SK-N-SH treated with all-trans-retinoic acid at 6 μM for 48 hours (cell line): ENCODE measurements at regions not wholly inside any gene's neighbourhood (a gene's known extent, or its start where the extent isn't known, plus 50 kb on each side); places are given as distances from the start of the nearest gene placed in this dataset.

Experiments
- ATAC-seq: fragments of 200-7000 bp; cut with Tn5 transposase; 3 replicates; pipeline ENCODE4 v1.9.1; 2020; ENCODE audit warnings: mild to moderate bottlenecking, moderate library complexity
- ARNTL ChIP-seq: fragments of 450-650 bp; formaldehyde crosslinking; IDR thresholded peaks from 2 replicates; pipeline ENCODE4 v1.5.0; 2020; ENCODE audit warnings: low read depth, mild to moderate bottlenecking, moderate library complexity, borderline replicate concordance
- CSDC2 ChIP-seq: fragments of 250-450 bp; sonication (Bioruptor Pico); IDR thresholded peaks from 2 replicates; pipeline ENCODE4 v1.5.0; 2020; ENCODE audit warnings: mild to moderate bottlenecking, moderate library complexity
- ESRRG ChIP-seq: fragments of 250-450 bp; sonication (Bioruptor Pico); IDR thresholded peaks from 2 replicates; pipeline ENCODE4 v1.6.1; 2021; ENCODE audit warnings: mild to moderate bottlenecking
- GLIS3 ChIP-seq: fragments of 250-450 bp; sonication (Bioruptor Pico); IDR thresholded peaks from 2 replicates; pipeline ENCODE4 v1.5.0; 2020; ENCODE audit warnings: mild to moderate bottlenecking, moderate library complexity
- ISL1 ChIP-seq: fragments of 250-450 bp; sonication (Bioruptor Pico); IDR thresholded peaks from 2 replicates; pipeline ENCODE4 v2.1.2; 2022; ENCODE audit warnings: mild to moderate bottlenecking, moderate library complexity
- OSR1 ChIP-seq: fragments of 250-450 bp; sonication (Bioruptor Pico); IDR thresholded peaks from 2 replicates; pipeline ENCODE4 v1.8.0; 2022; ENCODE audit warnings: moderate library complexity, mild to moderate bottlenecking, inconsistent platforms
- PPARA ChIP-seq: fragments of 250-450 bp; sonication (Bioruptor Pico); IDR thresholded peaks from 2 replicates; pipeline ENCODE4 v1.5.0; 2020; ENCODE audit warnings: mild to moderate bottlenecking, borderline replicate concordance
- RARB ChIP-seq: fragments of 250-450 bp; sonication (Bioruptor Pico); IDR thresholded peaks from 2 replicates; pipeline ENCODE4 v1.8.0; 2021; ENCODE audit warnings: mild to moderate bottlenecking, moderate library complexity
- SNAI2 ChIP-seq: fragments of 250-450 bp; sonication (Bioruptor Pico); IDR thresholded peaks from 2 replicates; pipeline ENCODE4 v1.5.0; 2020; ENCODE audit warnings: mild to moderate bottlenecking, moderate library complexity
- TCF4 ChIP-seq: fragments of 250-450 bp; sonication (Bioruptor Pico); IDR thresholded peaks from 2 replicates; pipeline ENCODE4 v1.8.0; 2021; ENCODE audit warnings: mild to moderate bottlenecking, moderate library complexity, borderline replicate concordance
- TOX ChIP-seq: fragments of 250-450 bp; sonication (Bioruptor Pico); IDR thresholded peaks from 2 replicates; pipeline ENCODE4 v1.8.0; 2021; ENCODE audit warnings: mild to moderate bottlenecking, moderate library complexity, borderline replicate concordance
- ZC3H10 ChIP-seq: fragments of 250-450 bp; sonication (Bioruptor Pico); IDR thresholded peaks from 2 replicates; pipeline ENCODE4 v1.5.1; 2021; ENCODE audit warnings: mild to moderate bottlenecking, moderate library complexity
- ZFP3 ChIP-seq: fragments of 250-450 bp; sonication (Bioruptor Pico); IDR thresholded peaks from 2 replicates; pipeline ENCODE4 v1.5.0; 2020; ENCODE audit warnings: mild to moderate bottlenecking, moderate library complexity
- ZFP30 ChIP-seq: fragments of 450-650 bp; formaldehyde crosslinking; IDR thresholded peaks from 2 replicates; pipeline ENCODE4 v1.5.0; 2022; ENCODE audit warnings: mild to moderate bottlenecking, moderate library complexity
- ZNF565 ChIP-seq: fragments of 450-650 bp; formaldehyde crosslinking; conservative IDR thresholded peaks from 2 replicates; pipeline ENCODE4 v1.5.0; 2020; ENCODE audit warnings: low read depth, mild to moderate bottlenecking, moderate library complexity
- ZNF70 ChIP-seq: fragments of 450-650 bp; formaldehyde crosslinking; IDR thresholded peaks from 2 replicates; pipeline ENCODE4 v1.5.0; 2020; ENCODE audit warnings: mild to moderate bottlenecking, moderate library complexity
- ZNF8 ChIP-seq: fragments of 450-650 bp; formaldehyde crosslinking; IDR thresholded peaks from 2 replicates; pipeline ENCODE4 v1.5.0; 2020; ENCODE audit warnings: mild to moderate bottlenecking, moderate library complexity
- TF ChIP-seq, protein P1 (sequence below): fragments of 250-450 bp; sonication (Bioruptor Pico); IDR thresholded peaks from 2 replicates; pipeline ENCODE4 v1.5.0; 2020; ENCODE audit warnings: mild to moderate bottlenecking, moderate library complexity
- TF ChIP-seq, protein P2 (sequence below): fragments of 250-450 bp; sonication (Bioruptor Pico); IDR thresholded peaks from 2 replicates; pipeline ENCODE4 v1.5.1; 2020; ENCODE audit warnings: low read depth, mild to moderate bottlenecking, moderate library complexity
- TF ChIP-seq, protein P3 (sequence below): fragments of 250-450 bp; sonication (Bioruptor Pico); IDR thresholded peaks from 2 replicates; pipeline ENCODE4 v1.5.1; 2021; ENCODE audit warnings: mild to moderate bottlenecking, moderate library complexity
- TF ChIP-seq, protein P4 (sequence below): fragments of 250-450 bp; sonication (Bioruptor Pico); IDR thresholded peaks from 2 replicates; pipeline ENCODE4 v1.8.0; 2021; ENCODE audit warnings: low read depth, mild to moderate bottlenecking, moderate library complexity, borderline replicate concordance

DNA sequence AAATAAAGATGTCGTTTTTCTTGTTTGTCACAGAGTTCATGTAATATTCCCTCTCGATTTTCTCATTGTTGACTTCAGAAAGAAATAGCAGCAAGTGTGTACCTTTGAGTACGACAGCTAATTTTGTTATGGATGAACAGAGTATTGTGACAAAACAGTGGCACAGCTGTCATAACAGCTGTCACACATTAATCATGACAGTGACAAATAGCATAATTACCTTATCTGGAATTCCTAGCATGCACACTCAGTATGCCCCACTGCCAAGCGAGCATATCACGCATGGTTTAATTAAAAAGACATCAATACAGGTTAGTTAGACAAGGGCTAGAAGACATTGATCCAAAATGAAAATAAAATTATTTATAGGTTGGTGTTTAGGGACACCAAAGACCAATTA lies 375.1 kb downstream of the SPATA31D1 start:
- TF ChIP-seq ZFP3 (CRISPR knock-in tag) (no peak), ZFP30 (CRISPR knock-in tag) (no peak), TCF4 (CRISPR knock-in tag) (no peak), ZNF8 (CRISPR knock-in tag) (no peak), ZC3H10 (CRISPR knock-in tag) (no peak), SNAI2 (CRISPR knock-in tag) (no peak), ARNTL (CRISPR knock-in tag) (no peak), TOX (CRISPR knock-in tag) (no peak), GLIS3 (CRISPR knock-in tag) (no peak)
- no peak for ATAC-seq

DNA sequence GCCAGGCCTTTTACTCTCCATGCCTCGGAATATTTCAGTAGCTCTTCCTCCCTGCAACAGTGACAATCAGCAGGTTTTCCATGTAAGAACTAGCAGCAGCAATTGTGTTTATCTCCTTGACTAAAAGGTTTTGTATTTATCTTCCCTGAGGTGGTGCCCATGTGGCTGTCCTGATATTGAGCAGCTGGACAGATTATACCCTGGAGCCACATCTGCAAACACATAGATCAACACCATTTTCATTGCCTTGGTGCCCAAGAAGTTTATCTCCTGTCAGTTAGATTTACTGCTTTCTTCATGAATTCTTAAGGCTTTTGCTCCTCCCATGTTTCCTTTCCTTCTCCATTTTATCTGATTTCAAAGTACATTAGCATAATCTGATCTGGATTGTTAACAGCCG lies 378.4 kb downstream of the SPATA31D1 start:
- TF ChIP-seq TCF4 (CRISPR knock-in tag) (peak; percentile 88), SNAI2 (CRISPR knock-in tag) (no peak)
- TF ChIP-seq, protein P1, sequence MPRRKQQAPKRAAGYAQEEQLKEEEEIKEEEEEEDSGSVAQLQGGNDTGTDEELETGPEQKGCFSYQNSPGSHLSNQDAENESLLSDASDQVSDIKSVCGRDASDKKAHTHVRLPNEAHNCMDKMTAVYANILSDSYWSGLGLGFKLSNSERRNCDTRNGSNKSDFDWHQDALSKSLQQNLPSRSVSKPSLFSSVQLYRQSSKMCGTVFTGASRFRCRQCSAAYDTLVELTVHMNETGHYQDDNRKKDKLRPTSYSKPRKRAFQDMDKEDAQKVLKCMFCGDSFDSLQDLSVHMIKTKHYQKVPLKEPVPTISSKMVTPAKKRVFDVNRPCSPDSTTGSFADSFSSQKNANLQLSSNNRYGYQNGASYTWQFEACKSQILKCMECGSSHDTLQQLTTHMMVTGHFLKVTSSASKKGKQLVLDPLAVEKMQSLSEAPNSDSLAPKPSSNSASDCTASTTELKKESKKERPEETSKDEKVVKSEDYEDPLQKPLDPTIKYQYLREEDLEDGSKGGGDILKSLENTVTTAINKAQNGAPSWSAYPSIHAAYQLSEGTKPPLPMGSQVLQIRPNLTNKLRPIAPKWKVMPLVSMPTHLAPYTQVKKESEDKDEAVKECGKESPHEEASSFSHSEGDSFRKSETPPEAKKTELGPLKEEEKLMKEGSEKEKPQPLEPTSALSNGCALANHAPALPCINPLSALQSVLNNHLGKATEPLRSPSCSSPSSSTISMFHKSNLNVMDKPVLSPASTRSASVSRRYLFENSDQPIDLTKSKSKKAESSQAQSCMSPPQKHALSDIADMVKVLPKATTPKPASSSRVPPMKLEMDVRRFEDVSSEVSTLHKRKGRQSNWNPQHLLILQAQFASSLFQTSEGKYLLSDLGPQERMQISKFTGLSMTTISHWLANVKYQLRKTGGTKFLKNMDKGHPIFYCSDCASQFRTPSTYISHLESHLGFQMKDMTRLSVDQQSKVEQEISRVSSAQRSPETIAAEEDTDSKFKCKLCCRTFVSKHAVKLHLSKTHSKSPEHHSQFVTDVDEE (CRISPR knock-in tag): peak; percentile 83; the same call in 1 of the 2 replicates
- no peak for ATAC-seq

DNA sequence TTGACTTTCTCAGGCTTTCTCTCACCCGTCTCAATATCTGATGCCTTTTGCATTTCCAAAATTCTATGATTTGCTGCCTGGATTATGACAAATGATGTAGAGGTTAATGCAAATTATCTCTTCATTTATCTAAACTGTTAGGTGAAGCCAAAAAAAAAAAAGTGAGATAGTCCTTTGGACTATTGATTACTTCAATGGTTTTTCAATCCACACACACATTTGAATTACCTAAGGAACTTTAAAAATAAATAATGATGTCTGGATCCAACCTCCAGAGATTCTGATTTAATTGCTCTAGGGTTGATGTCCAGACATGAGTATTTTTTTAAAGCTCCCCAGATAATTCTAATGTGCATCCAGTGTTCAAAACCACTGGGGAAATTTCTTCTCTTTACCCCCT lies 379.4 kb downstream of the SPATA31D1 start:
- TF ChIP-seq CSDC2 (no peak), ESRRG (CRISPR knock-in tag) (no peak), ZFP3 (CRISPR knock-in tag) (no peak), ISL1 (CRISPR knock-in tag) (no peak), OSR1 (CRISPR knock-in tag) (no peak), TOX (CRISPR knock-in tag) (no peak), ZNF70 (no peak), ZNF565 (CRISPR knock-in tag) (no peak), RARB (CRISPR knock-in tag) (no peak), PPARA (CRISPR knock-in tag) (no peak), ARNTL (CRISPR knock-in tag) (no peak)
- TF ChIP-seq, protein P2, sequence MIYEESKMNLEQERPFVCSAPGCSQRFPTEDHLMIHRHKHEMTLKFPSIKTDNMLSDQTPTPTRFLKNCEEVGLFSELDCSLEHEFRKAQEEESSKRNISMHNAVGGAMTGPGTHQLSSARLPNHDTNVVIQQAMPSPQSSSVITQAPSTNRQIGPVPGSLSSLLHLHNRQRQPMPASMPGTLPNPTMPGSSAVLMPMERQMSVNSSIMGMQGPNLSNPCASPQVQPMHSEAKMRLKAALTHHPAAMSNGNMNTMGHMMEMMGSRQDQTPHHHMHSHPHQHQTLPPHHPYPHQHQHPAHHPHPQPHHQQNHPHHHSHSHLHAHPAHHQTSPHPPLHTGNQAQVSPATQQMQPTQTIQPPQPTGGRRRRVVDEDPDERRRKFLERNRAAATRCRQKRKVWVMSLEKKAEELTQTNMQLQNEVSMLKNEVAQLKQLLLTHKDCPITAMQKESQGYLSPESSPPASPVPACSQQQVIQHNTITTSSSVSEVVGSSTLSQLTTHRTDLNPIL (CRISPR knock-in tag): no peak
- TF ChIP-seq, protein P3, sequence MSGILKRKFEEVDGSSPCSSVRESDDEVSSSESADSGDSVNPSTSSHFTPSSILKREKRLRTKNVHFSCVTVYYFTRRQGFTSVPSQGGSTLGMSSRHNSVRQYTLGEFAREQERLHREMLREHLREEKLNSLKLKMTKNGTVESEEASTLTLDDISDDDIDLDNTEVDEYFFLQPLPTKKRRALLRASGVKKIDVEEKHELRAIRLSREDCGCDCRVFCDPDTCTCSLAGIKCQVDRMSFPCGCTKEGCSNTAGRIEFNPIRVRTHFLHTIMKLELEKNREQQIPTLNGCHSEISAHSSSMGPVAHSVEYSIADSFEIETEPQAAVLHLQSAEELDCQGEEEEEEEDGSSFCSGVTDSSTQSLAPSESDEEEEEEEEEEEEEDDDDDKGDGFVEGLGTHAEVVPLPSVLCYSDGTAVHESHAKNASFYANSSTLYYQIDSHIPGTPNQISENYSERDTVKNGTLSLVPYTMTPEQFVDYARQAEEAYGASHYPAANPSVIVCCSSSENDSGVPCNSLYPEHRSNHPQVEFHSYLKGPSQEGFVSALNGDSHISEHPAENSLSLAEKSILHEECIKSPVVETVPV (CRISPR knock-in tag): no peak
- TF ChIP-seq, protein P1 (CRISPR knock-in tag): no peak
- TF ChIP-seq, protein P4, sequence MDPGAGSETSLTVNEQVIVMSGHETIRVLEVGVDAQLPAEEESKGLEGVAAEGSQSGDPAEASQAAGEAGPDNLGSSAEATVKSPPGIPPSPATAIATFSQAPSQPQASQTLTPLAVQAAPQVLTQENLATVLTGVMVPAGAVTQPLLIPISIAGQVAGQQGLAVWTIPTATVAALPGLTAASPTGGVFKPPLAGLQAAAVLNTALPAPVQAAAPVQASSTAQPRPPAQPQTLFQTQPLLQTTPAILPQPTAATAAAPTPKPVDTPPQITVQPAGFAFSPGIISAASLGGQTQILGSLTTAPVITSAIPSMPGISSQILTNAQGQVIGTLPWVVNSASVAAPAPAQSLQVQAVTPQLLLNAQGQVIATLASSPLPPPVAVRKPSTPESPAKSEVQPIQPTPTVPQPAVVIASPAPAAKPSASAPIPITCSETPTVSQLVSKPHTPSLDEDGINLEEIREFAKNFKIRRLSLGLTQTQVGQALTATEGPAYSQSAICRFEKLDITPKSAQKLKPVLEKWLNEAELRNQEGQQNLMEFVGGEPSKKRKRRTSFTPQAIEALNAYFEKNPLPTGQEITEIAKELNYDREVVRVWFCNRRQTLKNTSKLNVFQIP: no peak
- TF ChIP-seq, all 23 proteins: peak for 0
- ATAC-seq: no peak
